ENCODE measurements at regions not wholly inside any gene's neighbourhood (a gene's known extent, or its start where the extent isn't known, plus 50 kb on each side); places are given as distances from the start of the nearest gene placed in this dataset.
"Not testable (repeated sequence)": the region's sequence is repeated elsewhere in the genome, so short reads cannot be mapped to it uniquely, and the experiment has no call there.

GRCh38 chr7:153564391-153564790, 487.8 kb upstream of the DPP6 start:
- Histone ChIP-seq H2AFZ (ENCODE audit: low read length) (no peak overlapping the region), H3K4me2 (ENCODE audit: insufficient read depth, low read length) (no peak overlapping the region), H3K9me3 (ENCODE audit: low read depth, low read length) (peaks cover 8% of the 10 kb centered on the region), H4K20me1 (ENCODE audit: insufficient read depth, low read length) (no peaks in the 10 kb centered on the region), H3K27me3 (ENCODE audit: insufficient read depth, low read length) (no peaks in the 10 kb centered on the region), H3K79me2 (ENCODE audit: insufficient read depth, low read length) (no peaks in the 10 kb centered on the region), H3K4me3 (ENCODE audit: insufficient read depth, low read length) (no peak overlapping the region), H3K27ac (ENCODE audit: low read depth, low read length) (no peak overlapping the region), H3K36me3 (ENCODE audit: insufficient read depth, low read length) (no peaks in the 10 kb centered on the region), H3K4me1 (ENCODE audit: insufficient read depth, low read length) (no peaks in the 10 kb centered on the region)
- DNase-seq (ENCODE audit: insufficient read length, low spot score, missing footprints): no peak
- TF ChIP-seq CTCF (IDR thresholded peaks at IDR 0.05; ENCODE audit: extremely low read depth, low read depth, low read length): no peak

GRCh38 chr7:153566324-153566723, 485.9 kb upstream of the DPP6 start:
- no peaks in the 10 kb centered on the region for H3K27me3 ChIP-seq (ENCODE audit: insufficient read depth, low read length)
- H3K36me3 ChIP-seq (ENCODE audit: insufficient read depth, low read length): no peaks in the 10 kb centered on the region
- DNase-seq (ENCODE audit: insufficient read length, low spot score, missing footprints): no peak
- H4K20me1 ChIP-seq (ENCODE audit: insufficient read depth, low read length): no peaks in the 10 kb centered on the region
- no peak overlapping the region for H3K4me3 ChIP-seq (ENCODE audit: insufficient read depth, low read length)
- H2AFZ ChIP-seq (ENCODE audit: low read length): no peak overlapping the region
- no peak overlapping the region for H3K27ac ChIP-seq (ENCODE audit: low read depth, low read length)
- no peak overlapping the region for H3K4me2 ChIP-seq (ENCODE audit: insufficient read depth, low read length)
- TF ChIP-seq CTCF (IDR thresholded peaks at IDR 0.05; ENCODE audit: extremely low read depth, low read depth, low read length): no peak
- H3K79me2 ChIP-seq (ENCODE audit: insufficient read depth, low read length): no peaks in the 10 kb centered on the region
- H3K9me3 ChIP-seq (ENCODE audit: low read depth, low read length): peaks cover 8% of the 10 kb centered on the region
- no peaks in the 10 kb centered on the region for H3K4me1 ChIP-seq (ENCODE audit: insufficient read depth, low read length)

- Histone ChIP-seq H3K27me3 (ENCODE audit: insufficient read depth, low read length) (no peaks in the 10 kb centered on the region), H3K36me3 (ENCODE audit: insufficient read depth, low read length) (no peaks in the 10 kb centered on the region), H3K79me2 (ENCODE audit: insufficient read depth, low read length) (no peaks in the 10 kb centered on the region), H4K20me1 (ENCODE audit: insufficient read depth, low read length) (no peaks in the 10 kb centered on the region), H3K4me2 (ENCODE audit: insufficient read depth, low read length) (no peak overlapping the region), H3K9me3 (ENCODE audit: low read depth, low read length) (peaks cover 8% of the 10 kb centered on the region), H3K4me1 (ENCODE audit: insufficient read depth, low read length) (no peaks in the 10 kb centered on the region), H2AFZ (ENCODE audit: low read length) (no peak overlapping the region), H3K27ac (ENCODE audit: low read depth, low read length) (no peak overlapping the region), H3K4me3 (ENCODE audit: insufficient read depth, low read length) (no peak overlapping the region)
- no peak for TF ChIP-seq CTCF (IDR thresholded peaks at IDR 0.05; ENCODE audit: extremely low read depth, low read depth, low read length)
- no peak for DNase-seq (ENCODE audit: insufficient read length, low spot score, missing footprints)
These were observed 484.8 kb upstream of the DPP6 start for GRCh38 chr7:153567426-153567825.

GRCh38 chr7:153569520-153569919, 482.7 kb upstream of the DPP6 start:
- not testable (repeated sequence) for H3K4me2 ChIP-seq (ENCODE audit: insufficient read depth, low read length); H3K9me3 ChIP-seq (ENCODE audit: low read depth, low read length); DNase-seq (ENCODE audit: insufficient read length, low spot score, missing footprints); H4K20me1 ChIP-seq (ENCODE audit: insufficient read depth, low read length); H3K79me2 ChIP-seq (ENCODE audit: insufficient read depth, low read length); H2AFZ ChIP-seq (ENCODE audit: low read length); H3K4me3 ChIP-seq (ENCODE audit: insufficient read depth, low read length); H3K27me3 ChIP-seq (ENCODE audit: insufficient read depth, low read length); H3K36me3 ChIP-seq (ENCODE audit: insufficient read depth, low read length); H3K4me1 ChIP-seq (ENCODE audit: insufficient read depth, low read length); H3K27ac ChIP-seq (ENCODE audit: low read depth, low read length)

- no peaks in the 10 kb centered on the region for H3K79me2 ChIP-seq (ENCODE audit: insufficient read depth, low read length)
- H2AFZ ChIP-seq (ENCODE audit: low read length): no peak overlapping the region
- TF ChIP-seq CTCF (IDR thresholded peaks at IDR 0.05; ENCODE audit: extremely low read depth, low read depth, low read length): no peak
- DNase-seq (ENCODE audit: insufficient read length, low spot score, missing footprints): no peak
- no peak overlapping the region for H3K4me2 ChIP-seq (ENCODE audit: insufficient read depth, low read length)
- H3K36me3 ChIP-seq (ENCODE audit: insufficient read depth, low read length): no peaks in the 10 kb centered on the region
- no peaks in the 10 kb centered on the region for H3K9me3 ChIP-seq (ENCODE audit: low read depth, low read length)
- no peaks in the 10 kb centered on the region for H3K27me3 ChIP-seq (ENCODE audit: insufficient read depth, low read length)
- H3K4me1 ChIP-seq (ENCODE audit: insufficient read depth, low read length): no peaks in the 10 kb centered on the region
- no peaks in the 10 kb centered on the region for H4K20me1 ChIP-seq (ENCODE audit: insufficient read depth, low read length)
- no peak overlapping the region for H3K4me3 ChIP-seq (ENCODE audit: insufficient read depth, low read length)
- H3K27ac ChIP-seq (ENCODE audit: low read depth, low read length): no peak overlapping the region
These were observed 476.1 kb upstream of the DPP6 start for GRCh38 chr7:153576096-153576495.

All from osteoblast (primary cell).